CD4-positive, alpha-beta T cell treated with Interleukin-17A for 4 hours (primary cell): ENCODE measurements at regions not wholly inside any gene's neighbourhood (a gene's known extent, or its start where the extent isn't known, plus 50 kb on each side); places are given as distances from the start of the nearest gene placed in this dataset.
"Not testable (repeated sequence)": the region's sequence is repeated elsewhere in the genome, so short reads cannot be mapped to it uniquely, and the experiment has no call there.

Source experiments
- DNase-seq: peaks from one replicate; pipeline ENCODE4 v3.0.0-alpha.2; 2020; ENCODE audit warnings: mixed read lengths

DNA sequence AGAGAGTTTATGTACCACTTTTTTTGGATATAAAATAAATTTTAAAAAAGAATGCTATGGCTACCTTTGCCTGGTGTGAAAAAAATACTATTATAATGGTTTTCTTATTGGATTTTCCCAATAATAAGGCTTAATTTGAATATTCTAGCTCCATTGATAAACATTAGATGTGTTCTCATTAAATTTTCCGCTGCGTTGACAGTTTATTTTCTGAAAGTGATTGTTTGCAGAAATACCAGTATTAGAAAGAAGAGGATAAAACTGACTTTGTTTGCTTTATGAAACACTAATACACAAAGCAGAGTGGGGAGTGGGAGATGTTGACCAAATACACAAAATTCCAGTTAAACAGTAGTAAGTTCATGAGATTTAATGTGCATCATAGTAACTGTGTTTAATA lies 433.3 kb upstream of the TMEFF2 start:
- no peak for DNase-seq

- no peak for DNase-seq
Measured at GRCh38 chr2:192615105-192615504, 420.4 kb upstream of the TMEFF2 start.

DNA sequence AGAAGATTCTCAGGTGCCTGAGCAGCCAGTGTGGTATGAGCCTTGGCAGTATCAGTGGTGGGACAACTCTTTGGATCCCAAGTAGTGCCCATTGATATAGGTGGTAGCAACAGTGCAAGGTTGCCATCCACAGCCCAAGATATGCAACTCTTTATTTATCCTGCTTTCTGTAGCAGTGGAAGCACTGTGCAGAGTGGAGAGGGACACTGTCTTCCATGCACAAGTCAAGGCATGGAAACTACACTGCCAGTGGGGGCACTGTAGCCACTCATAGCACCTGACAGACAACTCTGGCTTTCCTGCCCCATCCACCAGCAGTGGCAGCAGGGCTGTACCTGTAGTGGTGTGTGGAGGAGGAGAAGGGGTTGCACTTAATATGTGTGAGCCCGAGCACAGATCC lies 409.6 kb upstream of the TMEFF2 start:
- no peak for DNase-seq

DNA sequence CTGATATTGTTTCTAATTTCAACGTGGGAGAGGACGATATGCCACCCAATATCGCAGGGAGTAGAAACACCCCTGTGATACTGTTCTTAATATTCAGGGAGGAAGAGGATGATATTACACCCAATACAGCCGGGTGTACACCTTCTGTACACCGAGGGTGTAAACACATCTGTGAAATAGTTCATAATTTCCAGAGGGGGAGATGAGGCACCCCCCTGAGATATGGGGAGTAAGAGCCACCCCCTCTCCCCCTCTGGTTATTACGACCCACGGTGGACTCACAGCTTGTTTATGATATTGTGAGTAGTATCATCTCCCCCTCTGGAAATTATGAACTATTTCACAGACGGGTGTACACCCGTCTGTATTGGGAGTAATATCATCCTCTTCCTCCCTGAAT lies 403.9 kb upstream of the TMEFF2 start:
- not testable (repeated sequence) for DNase-seq

- DNase-seq: no peak
Measured at GRCh38 chr2:192593561-192593960, 398.8 kb upstream of the TMEFF2 start.

- no peak for DNase-seq
Measured at GRCh38 chr2:192591617-192592016, 396.9 kb upstream of the TMEFF2 start.

- no peak for DNase-seq
Measured at GRCh38 chr2:192585418-192585817, 390.7 kb upstream of the TMEFF2 start.

DNA sequence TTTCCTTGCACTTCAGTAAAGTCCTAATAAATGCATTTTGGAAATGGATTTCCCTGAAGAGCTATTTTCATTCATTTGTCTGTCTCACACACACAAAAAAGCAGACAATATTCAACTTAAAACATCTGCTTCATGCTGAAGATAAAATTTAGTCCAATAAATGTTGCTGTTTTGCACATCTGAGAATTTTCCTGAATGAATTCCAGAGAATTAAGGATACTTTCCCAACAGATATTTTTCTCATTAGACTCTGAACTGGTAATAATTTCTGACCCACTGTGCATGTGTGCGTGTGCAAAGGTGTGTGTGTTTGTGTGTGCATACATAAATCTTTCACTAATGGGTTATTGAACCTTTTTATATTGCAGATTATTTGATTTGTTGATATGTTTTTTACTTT lies 390.2 kb upstream of the TMEFF2 start:
- no peak for DNase-seq

DNA sequence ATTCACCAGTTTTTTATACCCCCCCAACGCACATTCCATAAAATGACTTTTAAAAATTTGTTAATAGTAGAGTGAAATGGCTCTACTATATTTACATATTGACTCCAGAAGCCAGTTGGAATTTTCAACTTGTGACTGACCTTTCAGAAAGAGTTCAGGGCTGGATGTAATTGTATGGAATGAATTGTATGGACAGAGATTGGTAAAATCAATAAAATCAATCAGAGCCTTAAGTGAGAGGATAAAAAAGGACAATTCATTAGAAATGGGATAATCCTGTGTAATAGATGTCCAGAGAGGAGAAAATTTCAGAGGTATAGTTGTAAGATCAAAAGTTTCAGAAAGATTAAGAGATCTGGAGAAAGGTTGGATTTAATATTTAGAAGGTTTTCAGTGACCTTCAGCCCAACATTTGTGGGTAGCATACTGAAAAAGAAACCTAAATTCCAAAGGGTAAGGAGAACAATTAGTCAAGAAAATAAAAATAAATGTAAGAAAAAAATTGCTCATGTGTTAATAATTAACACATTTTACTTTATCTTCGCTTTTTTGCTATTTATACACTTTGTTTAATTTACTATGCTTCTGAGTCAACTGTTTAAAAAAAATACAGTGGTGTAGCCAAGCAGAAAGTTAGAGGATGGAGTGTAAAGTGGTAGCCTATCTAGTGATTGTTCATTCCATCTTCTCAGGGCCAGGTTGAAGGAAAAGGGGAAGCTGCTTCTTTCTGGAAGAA lies 385.4 kb upstream of the TMEFF2 start:
- no peak for DNase-seq

GRCh38 chr2:192578780-192579179 lies 384.0 kb upstream of the TMEFF2 start:
- DNase-seq: no peak

- no peak for DNase-seq
Measured at GRCh38 chr2:192577706-192578105, 383.0 kb upstream of the TMEFF2 start.

GRCh38 chr2:192574552-192574951 lies 379.8 kb upstream of the TMEFF2 start:
- DNase-seq: no peak

- DNase-seq: no peak
Measured at GRCh38 chr2:192571636-192572035, 376.9 kb upstream of the TMEFF2 start.

- DNase-seq: no peak
Measured at GRCh38 chr2:192570788-192571187, 376.1 kb upstream of the TMEFF2 start.

GRCh38 chr2:192566863-192567262 lies 372.1 kb upstream of the TMEFF2 start:
- no peak for DNase-seq

DNA sequence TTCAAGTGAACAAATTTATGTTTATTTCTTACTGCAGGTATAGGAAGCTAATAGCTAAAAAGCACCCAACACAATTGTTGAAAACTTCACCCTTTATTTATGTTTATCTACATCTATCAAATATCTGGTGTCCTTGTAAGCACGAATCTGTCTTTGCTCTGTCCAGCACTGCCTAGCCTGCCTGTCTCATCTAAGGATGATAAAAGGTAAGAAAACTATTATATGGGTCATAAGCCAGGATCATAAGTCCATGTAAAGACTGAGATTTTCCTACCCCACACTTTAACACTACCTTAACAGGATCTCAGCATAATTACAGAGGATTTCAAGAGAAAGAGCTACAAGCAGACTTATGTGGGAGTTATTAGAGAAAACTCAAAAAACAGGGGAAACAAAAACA lies 365.6 kb upstream of the TMEFF2 start:
- no peak for DNase-seq

- no peak for DNase-seq
Measured at GRCh38 chr2:192559587-192559986, 364.9 kb upstream of the TMEFF2 start.

DNA sequence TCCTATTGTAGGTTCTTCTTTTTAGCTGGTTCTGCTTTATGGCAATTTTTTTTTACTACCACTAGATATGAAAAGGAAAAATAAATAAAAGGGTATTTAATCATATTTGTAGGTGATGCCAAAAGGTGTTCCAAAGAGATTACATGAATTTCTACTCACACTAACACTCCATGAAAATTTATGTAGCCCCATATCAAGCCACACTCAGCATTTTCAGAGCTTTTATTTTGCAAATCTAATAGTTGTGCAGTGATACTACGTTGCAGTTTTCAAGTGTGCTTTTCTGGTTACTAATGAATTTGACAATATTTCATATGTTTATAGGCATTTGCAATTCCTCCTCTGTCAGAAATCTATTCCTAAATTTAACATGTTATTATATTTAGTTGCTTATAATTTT lies 363.9 kb upstream of the TMEFF2 start:
- no peak for DNase-seq

- DNase-seq: no peak
Measured at GRCh38 chr2:192555740-192556139, 361.0 kb upstream of the TMEFF2 start.

GRCh38 chr2:192551760-192552159 lies 357.0 kb upstream of the TMEFF2 start:
- no peak for DNase-seq

DNA sequence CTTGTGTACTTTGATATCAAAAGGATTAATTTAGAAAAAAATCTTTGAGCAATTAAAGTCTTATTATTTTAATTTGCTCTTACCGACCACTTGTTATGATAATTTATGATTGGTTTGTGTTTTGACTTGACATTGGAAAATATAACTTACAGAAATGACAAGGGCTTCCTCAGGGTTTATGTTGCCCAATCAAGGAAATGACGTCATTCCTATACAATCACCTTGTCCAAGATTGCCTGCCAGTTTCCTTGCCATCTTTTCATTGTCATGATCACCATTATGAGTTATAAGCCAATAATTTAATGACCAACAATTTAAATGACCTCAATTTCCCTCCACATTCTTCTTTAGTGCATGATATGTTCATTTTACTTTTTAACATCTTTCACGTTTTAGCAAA lies 351.8 kb upstream of the TMEFF2 start:
- DNase-seq: no peak

DNA sequence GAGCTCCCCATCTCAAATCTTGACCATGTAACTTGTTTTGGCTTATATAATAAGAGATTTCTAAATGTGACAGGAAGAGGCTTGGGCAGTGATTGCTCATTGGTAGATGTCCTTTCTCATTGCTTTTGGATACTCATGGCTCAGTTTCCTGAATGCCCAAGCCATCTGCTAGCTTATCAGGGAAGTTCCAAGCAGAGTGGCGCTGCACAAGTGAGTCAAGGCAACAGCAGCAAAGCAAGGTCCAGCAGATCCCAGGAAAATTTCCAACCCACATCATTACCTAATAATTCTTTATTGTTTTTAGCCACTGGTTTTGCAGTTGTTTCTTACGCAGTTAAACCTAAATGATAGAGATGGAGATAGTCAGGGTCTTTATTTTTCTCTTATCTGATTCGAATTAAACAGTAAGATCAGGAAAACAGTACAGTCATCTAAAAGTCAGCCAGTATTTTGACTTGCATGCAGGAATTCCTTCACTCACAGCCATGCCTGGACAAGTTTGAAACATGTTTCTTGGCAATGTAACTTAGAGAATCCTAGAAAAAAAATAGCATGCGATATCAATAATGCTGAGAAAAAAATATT lies 349.7 kb upstream of the TMEFF2 start:
- DNase-seq: no peak

DNA sequence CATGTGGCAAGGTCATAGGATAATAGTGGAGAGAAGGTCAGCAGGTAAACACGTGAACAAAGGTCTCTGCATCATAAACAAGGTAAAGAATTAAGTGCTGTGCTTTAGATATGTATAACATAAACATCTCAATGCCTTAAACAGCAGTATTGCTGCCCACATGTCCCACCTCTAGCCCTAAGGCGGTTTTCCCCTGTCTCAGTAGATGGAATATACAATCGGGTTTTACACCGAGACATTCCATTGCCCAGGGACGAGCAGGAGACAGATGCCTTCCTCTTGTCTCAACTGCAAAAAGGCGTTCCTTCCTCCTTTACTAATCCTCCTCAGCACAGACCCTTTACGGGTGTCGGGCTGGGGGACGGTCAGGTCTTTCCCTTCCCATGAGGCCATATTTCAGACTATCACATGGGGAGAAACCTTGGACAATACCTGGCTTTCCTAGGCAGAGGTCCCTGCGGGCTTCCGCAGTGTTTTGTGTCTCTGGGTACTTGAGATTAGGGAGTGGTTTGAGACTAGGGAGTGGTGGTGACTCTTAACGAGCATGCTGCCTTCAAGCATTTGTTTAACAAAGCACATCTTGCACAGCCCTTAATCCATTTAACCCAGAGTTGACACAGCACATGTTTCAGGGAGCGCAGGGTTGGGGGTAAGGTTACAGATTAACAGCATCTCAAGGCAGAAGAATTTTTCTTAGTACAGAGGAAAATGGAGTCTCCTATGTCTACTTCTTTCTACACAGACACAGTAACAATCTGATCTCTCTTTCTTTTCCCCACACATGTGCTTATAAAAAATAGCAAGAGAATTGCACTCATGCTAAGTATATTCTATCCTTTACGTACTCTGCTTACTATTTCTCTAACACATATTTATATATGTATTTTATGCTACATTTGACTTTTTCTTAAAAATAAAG lies 347.7 kb upstream of the TMEFF2 start:
- DNase-seq: not testable (repeated sequence)

GRCh38 chr2:192539306-192539705 lies 344.6 kb upstream of the TMEFF2 start:
- DNase-seq: no peak
